ENCODE measurements at regions not wholly inside any gene's neighbourhood (a gene's known extent, or its start where the extent isn't known, plus 50 kb on each side); places are given as distances from the start of the nearest gene placed in this dataset.

- no peaks in the 10 kb centered on the region for H3K36me3 ChIP-seq
- no peak overlapping the region for H3K27ac ChIP-seq
- TF ChIP-seq POLR2A (IDR thresholded peaks at IDR 0.05) (no peak), POLR2AphosphoS5 (IDR thresholded peaks at IDR 0.05) (no peak), CTCF (IDR thresholded peaks at IDR 0.05) (no peak), EP300 (IDR thresholded peaks at IDR 0.05) (no peak)
- peaks cover 0 to 34% (median 18%) of the 10 kb centered on the region in 4 donors for H3K4me1 ChIP-seq
- intact Hi-C loops (cut with DNase I; ENCODE audit: low total_unique reads): no loop called here
- H3K27me3 ChIP-seq: no peaks in the 10 kb centered on the region
- H3K4me3 ChIP-seq: no peak overlapping the region
- 66 to 82% (median 75%) methylated on average over 8 of the region's 8 CpGs for WGBS, 5 donors
- no peaks in the 10 kb centered on the region for H3K9me3 ChIP-seq
- DNase-seq: no peak
These were observed 298.9 kb downstream of the CSNK1G3 start for GRCh38 chr5:123810746-123811340.

- TF ChIP-seq EP300 (IDR thresholded peaks at IDR 0.05): no peak
- peak in 1 of 3 donors; percentile 37 for TF ChIP-seq POLR2AphosphoS5 (IDR thresholded peaks at IDR 0.05)
- peak in 1 of 2 donors; percentile 85 for DNase-seq
- Histone ChIP-seq H3K9me3 (no peaks in the 10 kb centered on the region), H3K4me3 (no peak overlapping the region), H3K36me3 (no peaks in the 10 kb centered on the region), H3K27ac (no peak overlapping the region), H3K4me1 (peaks cover 0 to 34% (median 17%) of the 10 kb centered on the region in 4 donors), H3K27me3 (no peaks in the 10 kb centered on the region)
- intact Hi-C loops (cut with DNase I; ENCODE audit: low total_unique reads): no loop called here
- 17 to 43% (median 36%) methylated on average over 4 of the region's 4 CpGs for WGBS, 5 donors
These were observed 298.3 kb downstream of the CSNK1G3 start for GRCh38 chr5:123810253-123810652.

DNA sequence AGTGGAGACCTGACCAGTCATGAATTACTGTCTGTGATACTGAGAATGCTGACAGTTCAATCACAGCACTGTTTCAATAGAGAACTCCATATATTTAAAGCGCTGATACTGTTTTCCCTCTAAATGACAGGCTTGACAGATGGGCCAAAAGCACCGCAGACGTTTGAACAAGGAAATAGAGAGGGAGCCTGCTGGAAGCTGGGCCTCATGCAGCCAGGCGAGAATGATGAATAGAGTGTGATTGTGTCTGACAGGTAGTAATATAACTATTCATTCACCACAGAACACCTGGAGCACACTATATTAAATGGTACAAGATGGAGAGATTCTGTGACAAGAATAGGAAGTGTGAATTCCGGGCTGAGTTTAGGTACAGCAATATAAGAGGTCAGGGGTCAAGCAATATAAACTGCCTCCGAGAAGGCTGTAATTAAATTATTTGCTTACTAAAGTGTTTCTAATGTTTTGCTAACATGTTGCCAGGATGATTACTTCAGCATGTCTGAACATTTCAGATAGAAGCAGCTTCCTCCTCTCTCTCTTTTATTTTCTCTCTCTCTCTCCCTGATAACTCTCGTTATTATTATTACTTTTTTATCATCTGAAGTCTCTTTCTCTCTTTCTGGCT, 297.7 kb downstream of the CSNK1G3 start:
- H3K27ac ChIP-seq: no peak overlapping the region
- no peaks in the 10 kb centered on the region for H3K27me3 ChIP-seq
- H3K4me3 ChIP-seq: no peak overlapping the region
- no peaks in the 10 kb centered on the region for H3K9me3 ChIP-seq
- H3K4me1 ChIP-seq: peaks cover 0 to 29% (median 13%) of the 10 kb centered on the region in 4 donors
- DNase-seq: peak in 1 of 2 donors; percentile 85
- TF ChIP-seq CTCF (IDR thresholded peaks at IDR 0.05) (no peak), POLR2A (IDR thresholded peaks at IDR 0.05) (no peak), EP300 (IDR thresholded peaks at IDR 0.05) (no peak), POLR2AphosphoS5 (IDR thresholded peaks at IDR 0.05) (no peak)
- H3K36me3 ChIP-seq: no peaks in the 10 kb centered on the region
- 26 to 49% (median 31%) methylated on average over 7 of the region's 7 CpGs for WGBS, 5 donors
- intact Hi-C loops (cut with DNase I; ENCODE audit: low total_unique reads): no loop called here

DNA sequence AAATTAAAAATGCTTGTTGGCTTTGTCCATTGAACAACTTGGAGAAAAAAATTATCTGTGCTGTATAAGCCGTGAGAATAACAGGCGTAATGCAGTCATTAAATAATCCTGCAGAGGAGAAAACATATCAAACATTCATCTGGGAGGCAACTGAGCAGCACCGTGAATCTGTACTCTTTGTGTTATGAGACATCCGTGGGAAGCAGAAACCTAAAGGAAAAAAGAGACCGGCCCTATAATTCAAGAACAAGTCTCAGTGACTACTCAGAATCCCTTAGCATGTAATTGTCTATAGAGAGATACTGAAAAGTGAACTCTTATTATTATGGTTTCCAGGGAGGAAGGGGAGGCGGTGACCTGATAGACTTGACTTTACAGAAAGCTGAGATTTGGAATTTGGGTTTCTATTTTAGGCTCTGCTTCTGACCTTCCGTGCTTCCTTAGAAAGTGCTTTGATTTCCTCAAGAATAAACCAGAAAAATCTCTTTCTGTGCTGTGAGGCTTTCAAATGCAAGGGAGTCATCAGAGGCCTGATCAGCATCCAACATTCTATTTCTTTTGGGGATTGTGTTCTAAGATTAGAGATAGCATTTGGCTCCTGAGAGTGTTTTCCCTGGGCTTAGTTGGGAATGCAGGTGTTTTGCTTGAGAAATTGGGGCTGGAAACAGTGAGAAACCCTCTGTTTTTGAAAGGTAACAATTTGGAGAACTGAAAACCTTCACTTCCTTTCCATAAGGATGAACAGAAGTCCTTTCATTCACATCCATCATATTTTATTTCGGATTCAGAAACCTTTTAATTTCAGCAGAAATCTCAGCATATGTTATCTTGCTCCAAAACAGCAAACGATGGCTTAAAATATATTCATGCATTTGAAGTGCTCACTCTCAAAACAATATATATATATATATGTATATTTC, 296.7 kb downstream of the CSNK1G3 start:
- Histone ChIP-seq H3K9me3 (no peaks in the 10 kb centered on the region), H3K4me1 (peaks cover 0 to 19% (median 7%) of the 10 kb centered on the region in 4 donors), H3K27me3 (no peaks in the 10 kb centered on the region), H3K36me3 (no peaks in the 10 kb centered on the region), H3K27ac (no peak overlapping the region), H3K4me3 (no peak overlapping the region)
- no peak for TF ChIP-seq POLR2A (IDR thresholded peaks at IDR 0.05)
- no peak for TF ChIP-seq POLR2AphosphoS5 (IDR thresholded peaks at IDR 0.05)
- no peak for TF ChIP-seq EP300 (IDR thresholded peaks at IDR 0.05)
- no peak for TF ChIP-seq CTCF (IDR thresholded peaks at IDR 0.05)
- intact Hi-C loops (cut with DNase I; ENCODE audit: low total_unique reads): no loop called here
- 74 to 87% (median 80%) methylated on average over 9 of the region's 9 CpGs for WGBS, 5 donors
- DNase-seq: no peak

All from stomach (tissue), 8 donors.